Activated B cell treated with CpG ODN at 0.5 μM for 24 hours (primary cell): ENCODE measurements at regions not wholly inside any gene's neighbourhood (a gene's known extent, or its start where the extent isn't known, plus 50 kb on each side); places are given as distances from the start of the nearest gene placed in this dataset.

Experiments used
- ATAC-seq: fragments of 200-7000 bp; cut with Tn5 transposase; one replicate; pipeline ENCODE4 v1.10.0; 2021; ENCODE audit warnings: low read depth, mild to moderate bottlenecking, moderate library complexity
- CTCF ChIA-PET: fragments of 350-600 bp; sonication (Branson Sonifier 250); formaldehyde crosslinking; loops from one replicate; lab custom pipeline; 2021; ENCODE audit warnings: antibody characterized with exemption; lab: Charles Lee
- POLR2A ChIA-PET: fragments of 350-600 bp; sonication (Branson Sonifier 250); formaldehyde crosslinking; loops from one replicate; lab custom pipeline; 2021; ENCODE audit warnings: antibody characterized with exemption; lab: Charles Lee
- DNase-seq: peaks from one replicate; pipeline ENCODE4 v3.0.0; 2022
- H3K27ac Mint-ChIP-seq: one replicate; pipeline ENCODE4 v1.8.0; 2020; ENCODE audit warnings: mixed read lengths
- H3K27me3 Mint-ChIP-seq: one replicate; pipeline ENCODE4 v1.8.0; 2021; ENCODE audit warnings: mixed read lengths
- H3K36me3 Mint-ChIP-seq: one replicate; pipeline ENCODE4 v1.8.0; 2021; ENCODE audit warnings: low read depth, mixed read lengths
- H3K4me1 Mint-ChIP-seq: one replicate; pipeline ENCODE4 v1.8.0; 2021; ENCODE audit warnings: mixed read lengths
- H3K4me3 Mint-ChIP-seq: one replicate; pipeline ENCODE4 v1.8.0; 2020; ENCODE audit warnings: mild to moderate bottlenecking, mixed read lengths
- H3K9me3 Mint-ChIP-seq: one replicate; pipeline ENCODE4 v1.8.0; 2020; ENCODE audit warnings: mixed read lengths
- intact Hi-C: fragments of 100-400 bp; cut with micrococcal nuclease; formaldehyde crosslinking; loops from one replicate; pipeline ENCODE4 v1.15.1; 2024
- TF ChIP-seq, protein P1 (sequence below): fragments of 200-600 bp; IDR thresholded peaks from one replicate; pipeline ENCODE4 v1.8.0; 2022; ENCODE audit warnings: antibody characterized with exemption, mild to moderate bottlenecking

DNA sequence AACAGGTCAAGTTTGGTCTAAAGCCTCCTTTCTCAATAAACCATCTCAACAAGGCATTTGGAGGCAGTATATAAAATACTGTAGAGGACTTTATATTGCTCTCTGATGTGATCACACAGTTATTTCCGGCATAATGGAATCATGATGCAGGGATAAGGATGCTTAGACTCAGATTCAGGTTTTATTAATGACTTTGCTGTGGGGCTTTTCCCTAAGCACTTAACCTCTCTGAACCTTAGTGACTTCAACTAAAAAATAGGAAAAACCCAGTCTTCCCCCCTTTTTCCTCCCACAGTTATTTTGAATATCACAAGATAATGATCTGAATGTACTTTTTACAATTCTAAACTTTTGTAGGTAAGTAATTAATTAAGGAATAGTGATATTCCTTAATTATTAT lies 94.8 kb upstream of the TENM4 start:
- POLR2A ChIA-PET = no interaction called here
- TF ChIP-seq, protein P1, sequence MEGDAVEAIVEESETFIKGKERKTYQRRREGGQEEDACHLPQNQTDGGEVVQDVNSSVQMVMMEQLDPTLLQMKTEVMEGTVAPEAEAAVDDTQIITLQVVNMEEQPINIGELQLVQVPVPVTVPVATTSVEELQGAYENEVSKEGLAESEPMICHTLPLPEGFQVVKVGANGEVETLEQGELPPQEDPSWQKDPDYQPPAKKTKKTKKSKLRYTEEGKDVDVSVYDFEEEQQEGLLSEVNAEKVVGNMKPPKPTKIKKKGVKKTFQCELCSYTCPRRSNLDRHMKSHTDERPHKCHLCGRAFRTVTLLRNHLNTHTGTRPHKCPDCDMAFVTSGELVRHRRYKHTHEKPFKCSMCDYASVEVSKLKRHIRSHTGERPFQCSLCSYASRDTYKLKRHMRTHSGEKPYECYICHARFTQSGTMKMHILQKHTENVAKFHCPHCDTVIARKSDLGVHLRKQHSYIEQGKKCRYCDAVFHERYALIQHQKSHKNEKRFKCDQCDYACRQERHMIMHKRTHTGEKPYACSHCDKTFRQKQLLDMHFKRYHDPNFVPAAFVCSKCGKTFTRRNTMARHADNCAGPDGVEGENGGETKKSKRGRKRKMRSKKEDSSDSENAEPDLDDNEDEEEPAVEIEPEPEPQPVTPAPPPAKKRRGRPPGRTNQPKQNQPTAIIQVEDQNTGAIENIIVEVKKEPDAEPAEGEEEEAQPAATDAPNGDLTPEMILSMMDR = no peak
- Mint-ChIP-seq H3K4me3 (no peak overlapping the region), H3K27ac (no peak overlapping the region), H3K36me3 (no peaks in the 10 kb centered on the region), H3K4me1 (no peaks in the 10 kb centered on the region), H3K27me3 (peaks cover 10% of the 10 kb centered on the region), H3K9me3 (no peaks in the 10 kb centered on the region)
- ATAC-seq (no peak), DNase-seq (no peak)
- CTCF ChIA-PET = no interaction called here
- intact Hi-C loops = no loop called here

GRCh38 chr11:79525257-79525656 lies 84.4 kb upstream of the TENM4 start:
- no peak overlapping the region for H3K4me3 Mint-ChIP-seq
- no peaks in the 10 kb centered on the region for H3K9me3 Mint-ChIP-seq
- ATAC-seq (no peak), DNase-seq (no peak)
- intact Hi-C loops = no loop called here
- H3K27ac Mint-ChIP-seq = no peak overlapping the region
- H3K27me3 Mint-ChIP-seq = peaks cover 5% of the 10 kb centered on the region
- no peaks in the 10 kb centered on the region for H3K4me1 Mint-ChIP-seq
- CTCF ChIA-PET = no interaction called here
- TF ChIP-seq, protein P1 = no peak
- POLR2A ChIA-PET = no interaction called here
- H3K36me3 Mint-ChIP-seq = no peaks in the 10 kb centered on the region

GRCh38 chr11:79522626-79523025 lies 81.8 kb upstream of the TENM4 start:
- ATAC-seq (no peak), DNase-seq (no peak)
- intact Hi-C loops = no loop called here
- TF ChIP-seq, protein P1 = no peak
- Mint-ChIP-seq H3K36me3 (no peaks in the 10 kb centered on the region), H3K9me3 (no peaks in the 10 kb centered on the region), H3K27ac (no peak overlapping the region), H3K4me3 (no peak overlapping the region), H3K4me1 (no peaks in the 10 kb centered on the region), H3K27me3 (peaks cover 3% of the 10 kb centered on the region)
- ChIA-PET POLR2A (no interaction called here), CTCF (no interaction called here)

GRCh38 chr11:79520086-79520485 lies 79.3 kb upstream of the TENM4 start:
- POLR2A ChIA-PET = no interaction called here
- no peaks in the 10 kb centered on the region for H3K36me3 Mint-ChIP-seq
- H3K4me1 Mint-ChIP-seq = no peaks in the 10 kb centered on the region
- no peak for ATAC-seq
- no peak overlapping the region for H3K4me3 Mint-ChIP-seq
- H3K27me3 Mint-ChIP-seq = peaks cover 12% of the 10 kb centered on the region
- no peak for DNase-seq
- TF ChIP-seq, protein P1 = no peak
- no peaks in the 10 kb centered on the region for H3K9me3 Mint-ChIP-seq
- intact Hi-C loops = no loop called here
- no peak overlapping the region for H3K27ac Mint-ChIP-seq
- CTCF ChIA-PET = no interaction called here

DNA sequence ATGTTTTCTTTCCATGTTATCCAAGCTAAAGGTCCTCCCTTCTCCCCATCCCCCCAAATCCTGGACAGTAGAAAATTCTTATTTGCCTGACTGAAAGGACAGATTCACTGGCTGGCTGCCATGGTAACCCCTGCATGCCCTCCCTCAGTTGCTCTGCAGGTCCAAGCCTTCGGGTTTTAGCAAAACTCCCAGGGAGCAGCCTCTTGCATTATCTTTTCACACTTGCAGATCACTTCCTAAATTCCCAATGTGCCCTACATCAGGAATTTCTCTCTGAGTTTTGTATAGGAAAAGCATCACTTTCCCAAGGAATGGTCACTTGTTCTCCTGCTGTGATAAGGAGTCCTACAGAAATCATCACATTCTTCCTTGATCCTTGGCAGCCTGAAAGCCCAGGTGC lies 75.0 kb upstream of the TENM4 start:
- CTCF ChIA-PET = no interaction called here

More for the DNA sequence above, 75.0 kb upstream of the TENM4 start:
- no peaks in the 10 kb centered on the region for H3K4me1 Mint-ChIP-seq
- no peaks in the 10 kb centered on the region for H3K36me3 Mint-ChIP-seq
- ATAC-seq (no peak), DNase-seq (no peak)
- no peak overlapping the region for H3K27ac Mint-ChIP-seq
- no peak overlapping the region for H3K4me3 Mint-ChIP-seq
- peaks cover 12% of the 10 kb centered on the region for H3K27me3 Mint-ChIP-seq
- no peaks in the 10 kb centered on the region for H3K9me3 Mint-ChIP-seq
- POLR2A ChIA-PET = no interaction called here
- TF ChIP-seq, protein P1 = no peak
- intact Hi-C loops = no loop called here
